K562 (cell line): ENCODE measurements at regions not wholly inside any gene's neighbourhood (a gene's known extent, or its start where the extent isn't known, plus 50 kb on each side); places are given as distances from the start of the nearest gene placed in this dataset.

ENCODE experiments used
- ATAC-seq: fragments of 200-7000 bp; cut with Tn5 transposase; 3 replicates; pipeline ENCODE4 v1.9.1; 2020; ENCODE audit warnings: moderate library complexity
- BruUV-seq: library from RNA; stranded (reverse); fragments of 400-500 nt; replicated peaks from 2 replicates; lab custom pipeline; 2021; lab: Mats Ljungman, UMichigan
- CTCF ChIA-PET: fragments of 300-600 bp; formaldehyde crosslinking; extraction: SDS; loops from one replicate; lab custom pipeline; 2021; ENCODE audit warnings: low intra/inter-chr PET ratio; lab: Yijun Ruan, JAX
- POLR2A ChIA-PET: fragments of 300-600, 350-650 bp; sonication (Branson Sonifier 250); formaldehyde crosslinking; extraction: SDS; loops from one replicate; lab custom pipeline; 2021; ENCODE audit warnings: antibody characterized with exemption, inconsistent platforms; lab: Yijun Ruan, JAX
- DNase-seq, 4 experiments: peaks; one replicate each; pipeline versions ENCODE4 v3.0.0 to v3.0.0-alpha.2; 2011 to 2018; ENCODE audit warnings: low spot score in 3 of 4, mixed read lengths in 3 of 4; ENCODE audit errors: extremely low read depth in 1 of 4
- FAIRE-seq: peaks from 2 replicates; lab custom pipeline; 2011; peaks lifted over from hg19 to GRCh38; lab: Jason Lieb, UNC
- H2AFZ ChIP-seq: 2 replicates; pipeline ENCODE4 v1.6.0; 2011; ENCODE audit warnings: low read depth, low read length, control low read depth, inconsistent platforms
- H3K27ac ChIP-seq: fragments of 200-600 bp; 3 replicates; pipeline ENCODE4 v1.8.0; 2011; ENCODE audit warnings: low read depth, mild to moderate bottlenecking, control low read depth, inconsistent platforms, low read length, moderate library complexity, mixed read lengths; ENCODE audit errors: extremely low read depth
- H3K27me3 ChIP-seq, 2 experiments: fragments of 300-600 bp in 1 of 2; 2 replicates in 1 of 2; 3 replicates in 1 of 2; pipeline versions ENCODE4 v1.6.0 to v1.8.0; 2011; ENCODE audit warnings: inconsistent platforms in 2 of 2, low read length in 2 of 2, mild to moderate bottlenecking in 1 of 2, mixed read lengths in 1 of 2, moderate library complexity in 1 of 2; ENCODE audit not compliant: control insufficient read depth in 2 of 2, insufficient read depth in 2 of 2
- H3K36me3 ChIP-seq: fragments of 300-600 bp; 3 replicates; pipeline ENCODE4 v1.8.0; 2011; ENCODE audit warnings: mild to moderate bottlenecking, low read length, inconsistent platforms; ENCODE audit not compliant: control insufficient read depth, insufficient read depth
- H3K4me1 ChIP-seq, 2 experiments: fragments of 200-600 bp in 1 of 2; replicated peaks in 1 of 2; 2 replicates in 1 of 2; 3 replicates in 1 of 2; pipeline versions ENCODE4 v1.5.1 to v1.8.0; 2011; ENCODE audit warnings: inconsistent platforms in 2 of 2, low read length in 2 of 2, mild to moderate bottlenecking in 1 of 2, mixed read lengths in 1 of 2, moderate library complexity in 1 of 2; ENCODE audit not compliant: control insufficient read depth in 2 of 2, insufficient read depth in 2 of 2
- H3K4me2 ChIP-seq: 2 replicates; pipeline ENCODE4 v1.6.1; 2011; ENCODE audit warnings: low read length, control low read depth, inconsistent platforms, mixed read lengths; ENCODE audit not compliant: insufficient read depth
- H3K4me3 ChIP-seq: fragments of 200-600 bp; sonication (generic), shearing (Covaris generic); 2 replicates; pipeline ENCODE4 v1.5.1; 2016; ENCODE audit warnings: control low read depth, inconsistent platforms
- H3K79me2 ChIP-seq: fragments of 200-600 bp; 3 replicates; pipeline ENCODE4 v1.8.0; 2011; ENCODE audit warnings: low read length, inconsistent platforms; ENCODE audit not compliant: control insufficient read depth, insufficient read depth
- H3K9ac ChIP-seq, 2 experiments: 2 replicates each; pipeline versions ENCODE4 v1.6.0 to v1.6.1; 2011; ENCODE audit warnings: low read depth in 2 of 2, low read length in 2 of 2, control low read depth in 1 of 2, inconsistent platforms in 1 of 2, mild to moderate bottlenecking in 1 of 2, mixed read lengths in 1 of 2; ENCODE audit not compliant: insufficient read depth in 1 of 2
- H3K9me1 ChIP-seq: one replicate; pipeline ENCODE4 v1.6.0; 2011; ENCODE audit warnings: inconsistent platforms, mild to moderate bottlenecking, low read length, moderate library complexity; ENCODE audit not compliant: control insufficient read depth, insufficient read depth
- H3K9me3 ChIP-seq: replicated peaks from 2 replicates; pipeline ENCODE4 v1.5.1; 2011; ENCODE audit warnings: low read depth, low read length, inconsistent platforms; ENCODE audit not compliant: control insufficient read depth, insufficient read depth
- H4K20me1 ChIP-seq: replicated peaks from 2 replicates; pipeline ENCODE4 v1.6.1; 2011; ENCODE audit warnings: low read length, inconsistent platforms, mixed read lengths; ENCODE audit not compliant: control insufficient read depth, insufficient read depth
- ATF2 ChIP-seq: sonication (generic); formaldehyde crosslinking; IDR thresholded peaks from 2 replicates; pipeline ENCODE4 v1.8.1; 2022; ENCODE audit warnings: missing genetic modification reagents
- ESRRA ChIP-seq: fragments of 450-650 bp; IDR thresholded peaks from 2 replicates; pipeline ENCODE4 v1.6.1; 2014; ENCODE audit warnings: low read depth, mild to moderate bottlenecking, moderate library complexity, borderline replicate concordance
- TCF15 ChIP-seq: fragments of 250-450 bp; sonication (Bioruptor Pico); IDR thresholded peaks from 2 replicates; pipeline ENCODE4 v1.8.0; 2022; ENCODE audit warnings: moderate library complexity, mild to moderate bottlenecking, inconsistent platforms
- ZNF551 ChIP-seq: fragments of 250-450 bp; sonication (Bioruptor Pico); IDR thresholded peaks from 2 replicates; pipeline ENCODE4 v1.5.0; 2021; ENCODE audit warnings: mild to moderate bottlenecking, moderate library complexity
- WGBS: fragments of 100-300 bp; shearing (Covaris generic); methylation state at CpG from one replicate; pipeline ENCODE4 v1.1.6; 2016; ENCODE audit warnings: low coverage, mixed read lengths; ENCODE audit not compliant: insufficient coverage; ENCODE audit errors: missing lambda C conversion rate; 5-methylcytosine and 5-hydroxymethylcytosine counted together
- in situ Hi-C: fragments of 300-500 bp; cut with MboI; formaldehyde crosslinking; loops from 4 replicates; pipeline ENCODE4 v1.15.0; 2018; ENCODE audit warnings: inconsistent platforms, mixed read lengths
- intact Hi-C: fragments of 100-400 bp; cut with micrococcal nuclease; formaldehyde crosslinking; loops from 2 replicates; pipeline ENCODE4 v1.14.2; 2022

- in situ Hi-C loops: no loop called here
- no peaks in the 10 kb centered on the region for H3K4me1 ChIP-seq
- FAIRE-seq (no peak), DNase-seq (no peak), ATAC-seq (no peak)
- 7% methylated on average over 1 of the region's 1 CpG for WGBS
- CTCF ChIA-PET: no interaction called here
- H2AFZ ChIP-seq: no peak overlapping the region
- no peak overlapping the region for H3K9ac ChIP-seq
- POLR2A ChIA-PET: no interaction called here
- BruUV-seq: no TSS peak
- no peaks in the 10 kb centered on the region for H3K27me3 ChIP-seq
- no peak overlapping the region for H3K4me2 ChIP-seq
- H3K9me3 ChIP-seq: no peaks in the 10 kb centered on the region
- H3K27ac ChIP-seq: no peak overlapping the region
- no peaks in the 10 kb centered on the region for H3K79me2 ChIP-seq
- H3K36me3 ChIP-seq: no peaks in the 10 kb centered on the region
- no peak overlapping the region for H3K4me3 ChIP-seq
- H4K20me1 ChIP-seq: no peaks in the 10 kb centered on the region
- no peak for TF ChIP-seq ATF2 (CRISPR knock-in tag)
- no peak for TF ChIP-seq ESRRA
- TF ChIP-seq ZNF551: no peak
- no peak for TF ChIP-seq TCF15 (CRISPR knock-in tag)
- intact Hi-C loops: no loop called here
- H3K9me1 ChIP-seq: no peaks in the 10 kb centered on the region
These were observed 417.1 kb upstream of the GOLIM4 start for GRCh38 chr3:168512802-168513201.
